GM21529 (cell line): ENCODE measurements at regions not wholly inside any gene's neighbourhood (a gene's known extent, or its start where the extent isn't known, plus 50 kb on each side); places are given as distances from the start of the nearest gene placed in this dataset.
"Not testable (repeated sequence)": the region's sequence is repeated elsewhere in the genome, so short reads cannot be mapped to it uniquely, and the experiment has no call there.

ENCODE experiments used
- ATAC-seq: cut with Tn5 transposase; IDR thresholded peaks from one replicate; pipeline ENCODE4 v1.9.1; 2021; ENCODE audit not compliant: unreplicated experiment

DNA sequence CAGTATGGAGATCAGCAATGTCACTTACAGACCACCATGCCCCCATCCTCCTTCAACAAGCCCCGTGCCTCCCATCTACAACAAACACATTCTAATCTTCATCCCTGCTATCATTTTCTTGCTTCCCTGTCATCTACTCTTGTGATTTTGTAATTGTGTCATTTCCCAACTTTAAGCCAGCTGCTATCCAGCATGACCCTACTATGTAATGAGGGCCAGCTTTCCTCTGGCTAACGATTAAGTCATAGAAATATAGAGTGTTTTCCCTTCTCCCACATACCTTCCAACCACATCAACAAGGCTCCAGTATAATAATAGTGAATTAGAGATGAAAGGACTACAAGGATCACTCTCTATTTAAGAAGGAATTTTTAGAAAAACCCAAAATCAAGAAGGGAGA is 607.0 kb downstream of the TENT5A start:
- ATAC-seq: no peak

GRCh38 chr6:81144346-81144745 is 608.1 kb downstream of the TENT5A start:
- no peak for ATAC-seq

DNA sequence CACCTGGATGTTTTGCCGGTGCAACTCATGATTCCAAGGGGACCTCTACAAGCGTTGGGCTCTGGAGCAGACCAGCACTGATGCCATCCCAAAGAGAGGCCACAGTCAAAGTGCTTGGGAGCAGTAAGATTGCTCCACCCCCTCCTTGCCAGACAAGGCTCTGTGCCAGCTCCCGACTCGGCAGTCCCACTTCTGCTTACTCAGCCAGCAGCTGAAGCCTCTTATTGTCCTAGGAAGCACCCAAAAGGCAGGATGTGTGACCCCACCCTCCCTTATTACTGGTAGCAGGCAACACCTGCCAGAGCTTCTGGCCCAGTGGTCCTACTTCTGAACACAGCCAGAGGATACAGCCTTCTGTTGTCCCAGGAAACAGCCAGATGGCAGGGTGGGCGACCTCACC is 614.2 kb downstream of the TENT5A start:
- ATAC-seq: no peak

GRCh38 chr6:81130969-81131368 is 621.5 kb downstream of the TENT5A start:
- ATAC-seq: no peak

GRCh38 chr6:81130061-81130460 is 622.4 kb downstream of the TENT5A start:
- ATAC-seq: no peak

DNA sequence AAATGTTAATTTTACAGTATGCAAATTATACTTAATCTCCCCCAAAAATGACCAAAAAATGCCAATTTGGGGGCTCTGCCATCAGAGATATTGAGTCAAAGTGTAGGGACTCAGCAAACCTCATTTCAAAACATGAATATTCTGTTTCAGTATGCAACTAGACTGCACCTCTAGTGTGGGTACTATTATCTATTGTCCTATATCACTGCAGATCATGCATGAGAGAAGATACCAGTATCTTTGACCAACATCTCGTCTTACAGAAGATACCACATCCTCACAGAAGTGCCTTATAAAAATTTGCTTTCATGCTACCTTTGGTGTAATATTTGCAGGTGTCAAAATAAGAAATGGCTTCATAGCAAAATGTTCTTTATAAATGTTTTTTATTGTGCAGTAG is 623.8 kb downstream of the TENT5A start:
- ATAC-seq: no peak

DNA sequence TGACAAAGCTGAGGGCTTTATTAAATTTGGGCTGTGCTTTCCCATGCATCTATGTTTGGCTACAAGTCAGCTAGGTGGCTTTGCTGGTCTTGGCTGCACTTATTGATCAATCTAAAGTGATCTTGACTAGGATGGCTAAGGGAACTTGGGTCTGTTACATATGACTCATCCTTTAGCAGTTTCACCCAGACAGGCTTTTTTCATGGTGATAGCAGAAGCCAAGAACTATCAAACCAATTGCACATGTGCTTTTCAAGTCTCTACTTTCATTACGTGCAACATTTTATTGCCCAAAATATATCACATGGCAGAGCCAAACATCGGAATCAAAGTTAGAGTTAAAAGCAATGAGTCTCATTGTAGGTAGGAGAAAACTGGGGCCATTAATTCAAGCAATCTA is 626.3 kb downstream of the TENT5A start:
- ATAC-seq: no peak

DNA sequence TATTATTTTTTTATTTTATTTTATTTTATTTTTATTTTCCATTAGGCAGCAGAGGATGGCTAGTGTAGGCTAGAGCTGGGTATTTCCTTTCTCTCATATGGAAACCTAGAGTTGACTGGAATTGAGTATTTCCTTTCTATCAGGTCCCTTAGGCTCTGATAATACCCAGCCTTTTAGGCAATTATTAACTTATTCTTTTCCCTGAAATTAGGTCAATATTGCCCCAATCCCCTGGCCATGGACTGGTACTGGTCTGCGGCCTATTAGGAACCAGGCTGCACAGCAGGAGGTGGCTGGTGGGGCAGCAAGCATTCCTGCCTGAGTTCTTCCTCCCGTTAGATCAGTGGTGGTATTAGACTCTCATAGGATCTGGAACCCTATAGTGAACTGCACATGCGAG is 632.2 kb downstream of the TENT5A start:
- ATAC-seq: no peak

- ATAC-seq: no peak
Observed at GRCh38 chr6:81105998-81106397, 646.5 kb downstream of the TENT5A start.

DNA sequence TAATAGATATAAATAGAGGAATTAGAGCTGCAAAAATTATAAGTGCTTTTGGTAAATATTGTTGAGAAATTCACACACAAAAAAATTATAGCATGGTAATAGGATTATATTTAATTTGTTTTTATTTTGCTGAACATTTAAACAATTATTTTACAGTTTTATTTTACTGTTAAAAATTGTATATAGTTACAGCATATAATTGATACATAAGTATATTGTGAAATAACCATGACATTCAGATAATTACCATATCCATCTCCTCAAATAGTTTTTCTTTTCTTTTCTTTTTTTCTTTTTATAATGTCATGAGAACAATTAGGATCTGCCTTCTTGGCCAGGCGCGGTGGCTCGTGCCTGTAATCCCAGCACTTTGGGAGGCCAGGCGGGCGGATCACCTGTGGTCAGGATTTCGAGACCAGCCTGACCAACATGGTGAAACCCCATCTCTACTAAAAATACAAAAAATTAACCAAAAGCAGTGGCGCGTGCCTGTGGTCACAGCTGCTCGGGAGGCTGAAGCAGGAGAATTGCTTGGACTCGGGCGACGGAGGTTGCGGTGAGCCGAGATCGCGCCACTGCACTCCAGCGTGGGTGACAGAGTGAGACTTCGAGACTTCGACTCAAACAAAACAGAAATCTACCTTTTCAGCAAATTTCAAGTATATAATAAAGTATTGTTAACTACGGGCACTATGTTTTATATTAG is 654.2 kb downstream of the TENT5A start:
- ATAC-seq: no peak

DNA sequence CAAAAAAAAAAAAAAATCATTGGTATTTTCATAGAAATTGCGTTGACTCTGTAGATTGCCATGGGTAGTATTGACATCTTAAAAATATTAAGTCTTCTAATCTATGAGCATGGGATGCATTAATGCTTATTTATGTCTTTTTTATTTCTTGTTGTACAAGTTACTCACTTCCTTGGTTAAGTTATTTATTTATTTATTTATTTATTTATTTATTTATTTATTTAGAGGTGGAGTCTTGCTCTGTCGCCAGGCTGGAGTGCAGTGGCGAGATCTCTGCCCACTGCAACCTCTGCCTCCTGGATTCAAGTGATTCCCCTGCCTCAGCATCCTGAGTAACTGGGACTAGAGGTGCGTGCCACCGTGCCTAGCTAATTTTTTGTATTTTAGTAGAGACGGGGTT is 656.0 kb downstream of the TENT5A start:
- not testable (repeated sequence) for ATAC-seq

DNA sequence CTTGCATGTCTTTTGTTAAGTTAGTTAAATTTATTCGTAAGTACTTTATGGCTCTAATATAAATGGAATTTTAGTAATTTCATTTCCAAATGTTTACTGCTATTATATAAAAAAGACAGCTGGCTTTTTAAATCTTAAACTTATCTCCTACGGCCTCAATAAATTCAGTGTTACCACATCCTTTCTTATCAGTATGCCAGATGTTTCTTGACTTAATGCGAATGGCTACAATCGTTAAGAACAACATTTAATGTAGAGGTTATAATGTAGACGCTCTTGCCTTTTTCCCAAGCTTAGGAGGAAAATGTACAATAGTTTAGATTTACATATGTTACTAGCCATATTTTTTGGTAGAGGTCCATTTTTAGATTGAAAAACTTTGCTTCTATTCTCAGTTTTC is 659.4 kb downstream of the TENT5A start:
- no peak for ATAC-seq

- ATAC-seq: no peak
Observed at GRCh38 chr6:81088145-81088544, 664.3 kb downstream of the TENT5A start.

DNA sequence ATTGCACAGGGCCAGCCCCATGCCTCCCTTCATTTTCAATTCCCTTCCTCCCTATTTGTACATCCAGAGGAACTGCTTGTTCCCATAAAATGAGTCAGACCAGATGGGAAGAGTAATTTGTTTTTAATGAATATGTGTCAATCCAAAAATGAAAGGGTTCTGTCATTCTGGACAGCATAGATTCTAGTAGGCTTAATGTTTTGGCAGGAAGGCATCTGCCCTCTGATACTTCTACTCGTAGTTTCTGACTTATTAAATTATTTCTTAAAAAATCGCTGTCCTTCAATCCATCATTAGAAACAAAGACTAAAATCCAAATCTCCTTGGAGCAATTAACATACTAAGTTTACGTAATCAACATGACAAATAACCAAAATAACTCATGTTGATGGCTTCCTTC is 665.5 kb downstream of the TENT5A start:
- no peak for ATAC-seq

DNA sequence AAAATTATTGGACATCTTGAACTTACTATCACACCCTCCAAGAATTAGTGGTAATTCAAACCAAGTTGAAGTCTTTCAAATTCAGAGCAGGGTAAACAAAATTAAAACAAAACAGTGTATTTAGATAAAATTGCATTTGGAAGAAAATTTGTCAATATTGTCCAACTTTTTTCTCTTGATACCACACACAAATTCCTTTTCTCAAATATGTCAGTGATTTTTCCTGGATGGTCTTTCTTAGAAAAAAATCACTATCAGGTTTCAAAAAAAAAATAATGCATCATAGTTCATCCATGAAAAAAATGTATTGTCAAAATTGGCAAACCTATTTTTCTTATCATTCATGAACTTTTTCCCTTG is 667.1 kb downstream of the TENT5A start:
- ATAC-seq: no peak

DNA sequence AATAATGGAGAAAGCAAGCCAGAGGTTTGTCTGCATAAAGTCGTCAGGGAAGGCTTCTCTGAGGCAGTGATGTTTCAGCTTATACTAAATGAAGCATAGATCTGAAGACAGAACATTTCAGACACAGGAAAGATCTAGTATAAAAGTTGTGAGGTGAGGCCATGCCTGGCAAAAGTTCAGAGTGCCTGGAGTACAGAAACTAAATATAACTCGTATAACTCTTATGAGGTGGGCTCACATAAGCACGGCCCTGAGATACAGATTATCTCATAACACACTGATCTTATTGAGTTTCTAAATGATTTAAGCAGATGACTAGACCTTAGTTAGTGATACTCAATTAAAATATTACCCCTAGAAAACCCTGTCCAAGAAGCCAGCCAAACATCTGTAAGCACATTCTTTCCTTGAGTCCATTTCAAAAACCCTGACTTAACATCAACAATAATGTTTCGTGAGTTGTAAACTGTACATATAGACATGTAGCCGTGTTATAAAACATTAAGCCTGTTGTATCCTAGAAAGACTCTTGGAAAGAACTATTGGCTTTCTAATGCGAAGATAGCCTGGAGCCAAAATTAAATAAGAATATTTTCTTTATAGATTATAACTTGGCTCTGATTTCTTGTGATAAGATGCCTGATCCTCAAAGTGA is 667.6 kb downstream of the TENT5A start:
- no peak for ATAC-seq

GRCh38 chr6:81075974-81076373 is 676.5 kb downstream of the TENT5A start:
- ATAC-seq: no peak

DNA sequence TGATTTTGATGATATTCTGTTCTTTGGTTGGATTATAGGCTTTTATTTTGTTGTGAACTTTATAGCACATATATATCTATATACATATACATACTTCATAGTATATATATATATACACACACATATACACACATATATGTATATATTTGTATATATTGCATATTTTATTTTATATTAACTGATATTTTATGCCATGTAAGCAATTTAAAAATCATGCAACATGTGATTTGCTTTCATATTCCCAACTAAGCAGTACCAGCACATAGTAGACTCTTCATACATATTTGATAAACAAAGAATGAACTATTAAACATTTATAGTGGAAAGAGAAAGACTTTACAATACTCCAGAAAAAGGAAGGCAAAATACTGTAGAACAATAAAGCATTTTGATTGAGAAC is 679.2 kb downstream of the TENT5A start:
- no peak for ATAC-seq

- no peak for ATAC-seq
Observed at GRCh38 chr6:81071121-81071520, 681.4 kb downstream of the TENT5A start.

GRCh38 chr6:81067057-81067456 is 685.4 kb downstream of the TENT5A start:
- ATAC-seq: no peak

GRCh38 chr6:81063891-81064290 is 688.6 kb downstream of the TENT5A start:
- no peak for ATAC-seq

DNA sequence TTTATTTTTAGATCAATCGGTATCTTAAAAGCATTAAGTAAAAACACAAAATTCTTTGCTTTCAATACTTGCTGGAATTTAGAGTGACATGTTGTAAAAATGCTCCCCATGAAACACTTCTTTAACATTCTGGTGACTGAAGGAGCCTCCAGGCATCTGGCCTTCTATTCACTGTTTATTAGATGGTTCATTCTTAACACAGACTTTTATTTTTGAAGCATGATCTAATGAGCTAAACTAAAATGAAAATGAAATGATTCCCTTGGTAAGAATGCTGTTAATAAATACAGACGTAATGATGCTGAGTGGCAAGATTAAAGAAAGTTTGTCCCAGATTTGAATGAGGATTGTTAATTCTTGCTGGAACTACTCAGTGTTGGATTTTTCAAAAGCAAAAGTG is 698.4 kb downstream of the TENT5A start:
- ATAC-seq: no peak

- ATAC-seq: no peak
Observed at GRCh38 chr6:81051952-81052351, 700.5 kb downstream of the TENT5A start.
